ENCODE measurements at regions not wholly inside any gene's neighbourhood (a gene's known extent, or its start where the extent isn't known, plus 50 kb on each side); places are given as distances from the start of the nearest gene placed in this dataset.

DNA sequence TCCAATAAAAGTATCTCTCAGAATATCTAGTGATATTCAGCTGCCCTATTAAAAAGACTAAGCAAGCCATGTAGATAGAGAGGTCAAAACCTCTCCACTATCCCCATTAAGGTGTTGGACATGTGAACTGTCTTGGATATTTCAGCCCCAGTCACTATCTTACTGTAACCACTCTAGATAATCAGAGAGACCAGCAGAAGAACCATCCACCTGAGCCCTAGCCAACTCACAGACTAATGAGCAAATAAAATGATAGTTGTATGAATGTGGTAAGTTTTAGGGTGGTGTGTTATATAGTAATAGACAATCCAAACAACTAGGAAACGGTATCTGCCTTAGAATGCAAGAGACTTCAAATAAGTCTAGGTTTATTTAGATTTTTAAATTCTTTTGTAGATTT, 268.6 kb upstream of the KLF14 start:
- TF ChIP-seq CTCF (IDR thresholded peaks at IDR 0.05) (no peak), POLR2A (IDR thresholded peaks at IDR 0.05) (no peak), EP300 (IDR thresholded peaks at IDR 0.05) (no peak)

All from upper lobe of left lung (tissue), 4 donors.